Pons (tissue), 1 donor: ENCODE measurements at regions not wholly inside any gene's neighbourhood (a gene's known extent, or its start where the extent isn't known, plus 50 kb on each side); places are given as distances from the start of the nearest gene placed in this dataset.

Experiments
- DNase-seq: peaks from one replicate; pipeline ENCODE4 v3.0.0-alpha.2; 2016; ENCODE audit warnings: low spot score

DNA sequence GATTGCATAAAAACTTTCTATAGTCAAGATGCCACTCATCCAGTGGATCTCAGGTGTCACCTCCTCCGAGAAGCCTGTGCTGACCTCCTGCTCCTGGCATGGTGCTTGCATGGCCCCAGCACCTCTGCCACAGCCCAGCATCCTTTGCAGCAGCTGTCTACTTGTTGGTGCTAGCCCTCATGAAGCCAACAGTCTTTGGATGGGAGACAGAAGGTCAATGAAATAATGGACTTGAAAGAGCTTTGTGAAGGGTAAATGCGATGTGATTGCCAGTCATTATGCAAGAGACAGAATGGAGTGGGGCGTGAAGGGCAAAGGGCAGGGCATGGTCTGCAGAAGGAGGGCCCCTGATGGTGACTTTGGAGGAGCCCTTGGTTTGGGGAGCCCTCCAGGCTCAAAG is 63.0 kb upstream of the CLMN start:
- no peak for DNase-seq

DNA sequence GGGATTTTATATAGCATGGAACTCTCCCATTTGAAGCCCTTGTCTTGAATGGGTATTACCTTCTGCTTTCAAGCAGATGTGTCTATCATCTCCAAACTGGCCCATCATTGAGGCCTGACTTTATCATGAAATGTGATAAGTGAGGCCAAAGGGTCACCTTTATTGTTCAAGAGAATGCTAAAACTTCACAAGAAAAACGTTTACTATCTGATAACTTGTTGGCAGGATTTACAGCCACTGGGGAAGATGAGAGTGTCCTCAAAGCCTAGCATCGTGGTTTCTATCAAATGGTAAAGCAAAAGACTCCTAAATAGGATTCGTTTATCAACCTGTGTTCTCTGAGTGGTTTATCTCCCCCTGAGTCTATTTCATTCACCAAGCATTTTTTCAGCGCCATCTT is 62.0 kb upstream of the CLMN start:
- no peak for DNase-seq

DNA sequence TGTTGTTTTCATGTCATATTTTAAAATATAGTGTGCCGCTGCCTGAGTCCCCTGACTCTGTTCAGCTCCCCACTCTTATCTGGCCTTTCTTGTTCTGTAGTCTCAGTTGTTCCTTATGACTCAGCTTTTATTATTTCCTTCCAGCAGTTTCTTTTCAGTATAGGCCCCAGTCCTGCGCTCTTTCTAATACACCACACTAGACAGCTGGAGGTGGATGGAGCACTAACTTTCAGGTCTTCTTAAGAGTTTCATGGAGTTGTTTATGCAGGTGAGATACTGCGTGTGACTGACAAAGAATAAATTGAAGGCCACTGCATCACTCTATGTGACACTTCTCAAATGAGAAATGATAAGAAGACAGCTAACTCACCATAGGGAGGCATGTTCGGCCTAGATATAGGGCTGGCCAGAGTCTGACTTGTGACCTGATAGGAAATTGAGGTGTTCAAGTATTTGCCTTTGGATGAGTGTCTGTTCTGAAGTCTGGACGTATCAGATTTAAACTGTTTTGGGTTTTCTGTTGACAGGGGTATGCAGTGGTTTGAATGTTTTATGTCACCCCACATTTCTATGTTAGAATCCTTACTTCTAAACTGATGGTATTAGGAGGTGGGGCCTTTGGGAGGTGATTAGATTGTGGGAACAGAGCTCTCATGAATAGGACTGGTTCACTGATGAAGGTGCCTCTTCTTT is 60.8 kb upstream of the CLMN start:
- no peak for DNase-seq

DNA sequence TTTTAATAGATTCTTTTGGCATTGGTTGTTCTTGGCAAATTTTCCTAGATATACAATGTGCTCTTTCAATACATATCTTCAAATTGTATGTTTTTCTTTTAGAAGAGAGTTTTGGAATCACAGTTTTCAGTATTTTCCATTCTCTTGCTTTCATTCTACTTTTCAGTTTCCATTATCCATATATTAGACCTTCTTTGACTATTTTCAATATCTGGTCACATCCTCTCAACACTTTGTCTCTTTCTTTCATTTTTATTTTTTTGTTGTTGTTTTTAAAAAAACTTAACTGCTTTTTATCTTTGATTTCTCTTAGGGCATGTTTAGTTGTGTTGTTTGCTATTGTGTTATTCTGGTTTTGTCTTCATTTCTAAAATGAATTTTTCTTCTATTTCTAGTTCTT is 59.9 kb upstream of the CLMN start:
- DNase-seq = no peak

DNA sequence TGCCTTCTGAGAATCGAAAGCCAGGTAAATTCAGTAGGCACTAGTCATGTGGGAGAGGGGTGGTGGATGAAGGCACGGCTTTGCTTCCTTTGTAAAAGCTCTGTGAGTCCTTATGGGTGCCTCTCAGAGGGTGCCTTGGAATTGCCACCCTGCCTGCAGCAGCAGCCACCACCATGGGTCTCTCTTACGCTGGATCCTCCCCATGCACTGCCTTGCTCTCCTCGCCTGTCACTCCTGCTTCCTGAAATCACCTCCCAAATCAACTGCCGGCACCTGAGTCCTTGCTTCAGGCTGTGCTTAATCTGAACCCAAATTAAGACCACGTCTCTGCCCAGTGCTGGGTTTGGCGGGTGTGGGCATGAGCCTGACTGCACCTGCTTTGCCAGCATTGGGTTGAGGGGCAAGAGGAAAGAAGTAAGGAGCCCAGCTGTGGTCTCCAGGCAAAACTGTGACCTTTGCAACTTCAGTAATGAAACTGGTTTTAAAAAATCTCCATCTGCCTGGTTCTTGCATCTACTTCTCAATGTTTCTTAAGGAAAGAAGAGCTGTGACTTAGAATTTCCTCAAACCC is 55.9 kb upstream of the CLMN start:
- no peak for DNase-seq

DNA sequence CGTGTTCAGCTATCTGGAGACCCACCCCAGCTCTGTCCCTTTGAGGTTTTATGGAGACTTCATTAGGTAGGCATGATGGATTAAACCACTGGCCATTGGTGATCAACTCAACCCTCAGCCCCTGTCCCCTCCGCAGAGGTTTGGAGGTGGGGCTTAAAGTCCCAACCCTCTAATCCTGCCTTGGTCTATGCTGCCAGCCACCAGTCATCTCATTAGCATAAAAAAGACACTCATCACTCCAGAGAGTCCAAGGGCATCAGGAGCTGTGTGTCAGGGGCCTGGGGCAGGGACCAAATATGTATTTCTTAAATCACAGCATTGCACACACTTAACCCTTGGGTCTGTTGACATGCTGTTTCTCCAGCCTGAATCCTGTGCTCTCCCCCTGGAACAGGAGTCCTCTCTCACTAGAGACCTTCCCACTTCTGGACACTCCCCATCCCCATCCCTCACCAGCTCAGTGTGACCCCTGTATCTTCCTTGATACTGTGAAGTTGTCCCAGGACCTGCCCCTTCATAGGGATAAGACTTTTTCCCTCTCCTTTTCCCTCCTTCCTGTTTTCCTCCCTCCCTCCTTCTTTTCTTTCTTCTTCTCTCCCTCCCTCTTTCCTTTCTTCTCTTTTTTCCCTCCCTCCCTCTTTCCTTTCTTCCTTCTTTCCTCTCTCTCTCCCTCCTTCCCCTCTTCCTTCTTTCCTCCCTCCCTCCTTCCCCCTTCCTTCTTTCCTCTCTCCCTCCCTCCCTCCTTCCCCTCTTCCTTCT is 54.7 kb upstream of the CLMN start:
- no peak for DNase-seq

DNA sequence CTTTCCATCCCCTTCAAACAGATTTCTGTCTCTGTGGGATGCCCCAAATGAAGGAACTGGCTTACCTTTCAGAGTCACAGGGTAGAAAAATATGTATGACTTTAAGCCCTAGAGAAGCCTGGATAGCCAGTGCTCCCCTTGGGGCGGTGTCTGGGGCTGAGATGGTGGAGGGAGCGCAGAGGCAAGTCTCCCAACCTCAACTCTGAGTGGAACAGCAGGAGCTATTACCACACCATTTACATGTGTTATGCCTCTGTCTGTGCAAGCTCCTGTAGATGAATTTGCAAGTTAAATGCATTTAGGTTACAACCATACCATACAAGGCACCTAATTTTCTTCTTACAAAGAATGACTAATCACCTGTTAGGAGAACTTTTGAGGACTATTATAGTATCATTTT is 50.4 kb upstream of the CLMN start:
- no peak for DNase-seq
